GM12878 (cell line): ENCODE measurements at regions not wholly inside any gene's neighbourhood (a gene's known extent, or its start where the extent isn't known, plus 50 kb on each side); places are given as distances from the start of the nearest gene placed in this dataset.

Experiments used
- ATAC-seq: fragments of 200-7000 bp; cut with Tn5 transposase; 3 replicates; pipeline ENCODE4 v1.9.1; 2020; ENCODE audit warnings: mild to moderate bottlenecking, moderate library complexity
- BruUV-seq: library from RNA; stranded (reverse); fragments of 400-500 nt; replicated peaks from 2 replicates; lab custom pipeline; 2021; lab: Mats Ljungman, UMichigan
- CTCF ChIA-PET: fragments of 300-600 bp; sonication (Branson Sonifier 250); formaldehyde crosslinking; extraction: SDS; loops from one replicate; lab custom pipeline; 2021; ENCODE audit warnings: inconsistent platforms; lab: Yijun Ruan, JAX
- POLR2A ChIA-PET: fragments of 350-600 bp; formaldehyde crosslinking; extraction: SDS; loops from one replicate; lab custom pipeline; 2021; ENCODE audit warnings: inconsistent platforms; lab: Charles Lee
- RAD21 ChIA-PET: fragments of 300-600 bp; sonication (Branson Sonifier 250); formaldehyde crosslinking; loops from one replicate; lab custom pipeline; 2023; ENCODE audit warnings: antibody characterized with exemption; ENCODE audit not compliant: unreplicated experiment; lab: Charles Lee
- SMC1A ChIA-PET: fragments of 300-600 bp; sonication (Branson Sonifier 250); formaldehyde crosslinking; loops from one replicate; lab custom pipeline; 2023; ENCODE audit not compliant: unreplicated experiment, uncharacterized antibody; lab: Charles Lee
- DNase-seq: peaks from one replicate; pipeline ENCODE4 v3.0.0-alpha.2; 2011; ENCODE audit warnings: low read depth, low spot score
- FAIRE-seq: peaks from 3 replicates; lab custom pipeline; 2011; peaks lifted over from hg19 to GRCh38; lab: Jason Lieb, UNC
- H2AFZ ChIP-seq: 2 replicates; pipeline ENCODE4 v1.6.0; 2011; ENCODE audit warnings: low read depth, low read length, control low read depth; ENCODE audit not compliant: control insufficient read depth
- H3K27ac ChIP-seq: 2 replicates; pipeline ENCODE4 v1.5.1; 2011; ENCODE audit warnings: control low read depth; ENCODE audit not compliant: control insufficient read depth, insufficient read depth
- H3K27me3 ChIP-seq, 2 experiments: replicated peaks in 1 of 2; 2 replicates each; pipeline versions ENCODE4 v1.6.0 to v1.6.1; 2011; ENCODE audit warnings: low read length in 1 of 2; ENCODE audit not compliant: control insufficient read depth in 2 of 2, insufficient read depth in 2 of 2
- H3K36me3 ChIP-seq, 2 experiments: 2 replicates each; pipeline ENCODE4 v1.5.1; 2011; ENCODE audit warnings: low read length in 1 of 2; ENCODE audit not compliant: control insufficient read depth in 2 of 2, insufficient read depth in 2 of 2
- H3K4me1 ChIP-seq: 2 replicates; pipeline ENCODE4 v1.6.1; 2011; ENCODE audit warnings: mild to moderate bottlenecking, low read length, moderate library complexity, mixed read lengths; ENCODE audit not compliant: control insufficient read depth, insufficient read depth
- H3K4me2 ChIP-seq: 2 replicates; pipeline ENCODE4 v1.6.0; 2011; ENCODE audit warnings: control low read depth; ENCODE audit not compliant: control insufficient read depth, insufficient read depth
- H3K4me3 ChIP-seq: fragments of 200-600 bp; sonication (generic); 2 replicates; pipeline ENCODE4 v1.5.1; 2016
- H3K79me2 ChIP-seq: 2 replicates; pipeline ENCODE4 v1.6.0; 2011; ENCODE audit warnings: low read length; ENCODE audit not compliant: control insufficient read depth, insufficient read depth
- H3K9ac ChIP-seq: 2 replicates; pipeline ENCODE4 v1.8.0; 2011; ENCODE audit warnings: low read length, control low read depth, mixed read lengths; ENCODE audit not compliant: control insufficient read depth, insufficient read depth
- H3K9me3 ChIP-seq: replicated peaks from 3 replicates; pipeline ENCODE4 v1.5.1; 2011; ENCODE audit warnings: mild to moderate bottlenecking, low read length; ENCODE audit not compliant: control insufficient read depth, insufficient read depth
- H4K20me1 ChIP-seq: 2 replicates; pipeline ENCODE4 v1.6.0; 2011; ENCODE audit not compliant: control insufficient read depth, insufficient read depth
- E2F4 ChIP-seq: IDR thresholded peaks from 2 replicates; pipeline ENCODE4 v1.6.1; 2012; ENCODE audit warnings: low read depth, low read length, improper control_type of control experiment
- EP300 ChIP-seq, 2 experiments: fragments of 150-350 bp in 1 of 2; IDR thresholded peaks; 2 replicates each; pipeline ENCODE4 v1.6.1; 2011 to 2012; ENCODE audit warnings: low read depth in 2 of 2, low read length in 2 of 2, borderline replicate concordance in 1 of 2, improper control_type of control experiment in 1 of 2, inconsistent platforms in 1 of 2; ENCODE audit not compliant: control insufficient read depth in 1 of 2
- HCFC1 ChIP-seq: fragments of 150-350 bp; IDR thresholded peaks from 2 replicates; pipeline ENCODE4 v1.6.1; 2014; ENCODE audit warnings: low read length
- NR2F1 ChIP-seq: fragments of 450-650 bp; conservative IDR thresholded peaks from 2 replicates; pipeline ENCODE4 v1.6.1; 2017; ENCODE audit warnings: mild to moderate bottlenecking
- PRDM15 ChIP-seq: fragments of 450-650 bp; formaldehyde crosslinking; IDR thresholded peaks from 2 replicates; pipeline ENCODE4 v1.4.0; 2020; ENCODE audit warnings: mild to moderate bottlenecking, moderate library complexity
- SIX5 ChIP-seq: IDR thresholded peaks from 2 replicates; pipeline ENCODE4 v1.6.1; 2011; ENCODE audit warnings: mild to moderate bottlenecking, low read depth, low read length, moderate library complexity; ENCODE audit not compliant: severe bottlenecking
- STAT1 ChIP-seq: fragments of 450-650 bp; conservative IDR thresholded peaks from 2 replicates; pipeline ENCODE4 v1.6.1; 2014; ENCODE audit warnings: antibody characterized with exemption, mild to moderate bottlenecking
- WGBS: methylation state at CpG from one replicate; pipeline ENCODE4 v1.1.6; 2016; ENCODE audit warnings: low lambda C conversion rate; ENCODE audit not compliant: insufficient replicate concordance, insufficient coverage; ENCODE audit errors: missing lambda C conversion rate; 5-methylcytosine and 5-hydroxymethylcytosine counted together
- in situ Hi-C: fragments of 300-500 bp; cut with MboI; formaldehyde crosslinking; loops from 9 replicates; pipeline ENCODE4 v1.14.3; 2018; ENCODE audit warnings: mixed read lengths
- intact Hi-C: fragments of 100-400 bp; cut with micrococcal nuclease; formaldehyde crosslinking; loops from one replicate; pipeline ENCODE4 v1.14.2; 2022; ENCODE audit not compliant: unreplicated experiment
- TF ChIP-seq, protein P1 (sequence below): IDR thresholded peaks from 2 replicates; pipeline ENCODE4 v1.6.1; 2011; ENCODE audit warnings: mild to moderate bottlenecking, low read depth, low read length, moderate library complexity; ENCODE audit not compliant: insufficient replicate concordance

GRCh38 chr10:2464483-2464882 lies 602.9 kb upstream of the PFKP start (continued):
- TF ChIP-seq PRDM15 (CRISPR knock-in tag) (no peak), NR2F1 (no peak)

DNA sequence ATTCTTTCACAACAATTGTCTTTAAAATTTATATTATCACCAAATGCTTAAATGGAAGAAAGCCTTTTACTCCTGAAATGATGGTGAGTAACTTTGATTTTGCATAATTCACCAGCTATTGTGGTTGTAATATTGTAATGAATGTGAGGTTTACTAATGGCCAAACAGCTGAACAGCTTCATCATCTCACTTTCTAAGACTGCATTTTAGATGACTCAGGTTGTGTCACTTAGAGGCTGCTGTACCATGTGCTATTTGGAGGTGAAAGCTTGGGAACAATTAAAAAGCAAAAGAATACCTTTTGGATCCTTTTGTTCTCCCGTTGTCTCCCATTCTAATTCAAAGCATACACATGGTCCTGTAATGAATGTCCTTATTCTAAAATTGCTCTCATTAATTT lies 604.0 kb upstream of the PFKP start:
- Histone ChIP-seq H2AFZ (no peak overlapping the region), H3K79me2 (no peaks in the 10 kb centered on the region), H3K36me3 (no peaks in the 10 kb centered on the region), H3K4me1 (no peaks in the 10 kb centered on the region), H4K20me1 (no peaks in the 10 kb centered on the region), H3K27ac (no peak overlapping the region), H3K9ac (no peak overlapping the region), H3K4me3 (no peak overlapping the region), H3K27me3 (no peaks in the 10 kb centered on the region), H3K4me2 (no peak overlapping the region), H3K9me3 (no peaks in the 10 kb centered on the region)
- intact Hi-C loops (no loop called here), in situ Hi-C loops (no loop called here)
- ATAC-seq (no peak), DNase-seq (no peak), FAIRE-seq (no peak)
- no peak for TF ChIP-seq E2F4
- TF ChIP-seq, protein P1, sequence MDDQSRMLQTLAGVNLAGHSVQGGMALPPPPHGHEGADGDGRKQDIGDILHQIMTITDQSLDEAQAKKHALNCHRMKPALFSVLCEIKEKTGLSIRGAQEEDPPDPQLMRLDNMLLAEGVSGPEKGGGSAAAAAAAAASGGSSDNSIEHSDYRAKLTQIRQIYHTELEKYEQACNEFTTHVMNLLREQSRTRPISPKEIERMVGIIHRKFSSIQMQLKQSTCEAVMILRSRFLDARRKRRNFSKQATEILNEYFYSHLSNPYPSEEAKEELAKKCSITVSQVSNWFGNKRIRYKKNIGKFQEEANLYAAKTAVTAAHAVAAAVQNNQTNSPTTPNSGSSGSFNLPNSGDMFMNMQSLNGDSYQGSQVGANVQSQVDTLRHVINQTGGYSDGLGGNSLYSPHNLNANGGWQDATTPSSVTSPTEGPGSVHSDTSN: no peak
- TF ChIP-seq STAT1: no peak
- no peak for TF ChIP-seq HCFC1
- TF ChIP-seq EP300 (IDR thresholded peaks at IDR 0.05; ENCODE audit: borderline replicate concordance in 1 of 2, control insufficient read depth in 1 of 2, low read depth in 2 of 2, low read length in 2 of 2): no peak
- TF ChIP-seq SIX5: no peak
- no TSS peak for BruUV-seq
- RAD21 ChIA-PET: no interaction called here
- POLR2A ChIA-PET: no interaction called here
- CTCF ChIA-PET: no interaction called here
- SMC1A ChIA-PET: no interaction called here
- WGBS: 0% methylated on average over 1 of the region's 1 CpG
